IPS DF 19.7 (cell line): ENCODE measurements at regions not wholly inside any gene's neighbourhood (a gene's known extent, or its start where the extent isn't known, plus 50 kb on each side); places are given as distances from the start of the nearest gene placed in this dataset.
"Not testable (repeated sequence)": the region's sequence is repeated elsewhere in the genome, so short reads cannot be mapped to it uniquely, and the experiment has no call there.

Source experiments
- DNase-seq: peaks from one replicate; pipeline ENCODE4 v3.0.0-alpha.2; 2013; ENCODE audit warnings: low read depth, low spot score

- DNase-seq = no peak
Measured at GRCh38 chr20:48051794-48052474, 266.7 kb upstream of the SULF2 start.

GRCh38 chr20:48049641-48050040, 264.4 kb upstream of the SULF2 start:
- DNase-seq = no peak

- no peak for DNase-seq
Measured at GRCh38 chr20:48049171-48049570, 263.9 kb upstream of the SULF2 start.

- DNase-seq = no peak
Measured at GRCh38 chr20:48047447-48047846, 262.2 kb upstream of the SULF2 start.

GRCh38 chr20:48042628-48043027, 257.3 kb upstream of the SULF2 start:
- DNase-seq = no peak

GRCh38 chr20:48041078-48041780, 255.9 kb upstream of the SULF2 start:
- DNase-seq = no peak

- no peak for DNase-seq
Measured at GRCh38 chr20:48040491-48040890, 255.2 kb upstream of the SULF2 start.

GRCh38 chr20:48040051-48040450, 254.8 kb upstream of the SULF2 start:
- no peak for DNase-seq

- DNase-seq = no peak
Measured at GRCh38 chr20:48039514-48039913, 254.2 kb upstream of the SULF2 start.

GRCh38 chr20:48038713-48039112, 253.4 kb upstream of the SULF2 start:
- DNase-seq = no peak

- DNase-seq = not testable (repeated sequence)
Measured at GRCh38 chr20:48037798-48038197, 252.5 kb upstream of the SULF2 start.

GRCh38 chr20:48035961-48036731, 250.9 kb upstream of the SULF2 start:
- DNase-seq = no peak

GRCh38 chr20:48034751-48035150, 249.5 kb upstream of the SULF2 start:
- DNase-seq = no peak

- DNase-seq = not testable (repeated sequence)
Measured at GRCh38 chr20:48033005-48033404, 247.7 kb upstream of the SULF2 start.

GRCh38 chr20:48031122-48031521, 245.8 kb upstream of the SULF2 start:
- no peak for DNase-seq

GRCh38 chr20:48026981-48027592, 241.8 kb upstream of the SULF2 start:
- no peak for DNase-seq

GRCh38 chr20:48025661-48026060, 240.4 kb upstream of the SULF2 start:
- no peak for DNase-seq

GRCh38 chr20:48025051-48025515, 239.8 kb upstream of the SULF2 start:
- peak; percentile 9 for DNase-seq

GRCh38 chr20:48024539-48024938, 239.3 kb upstream of the SULF2 start:
- DNase-seq = no peak

GRCh38 chr20:48020696-48021095, 235.4 kb upstream of the SULF2 start:
- not testable (repeated sequence) for DNase-seq

- DNase-seq = no peak
Measured at GRCh38 chr20:48019940-48020339, 234.7 kb upstream of the SULF2 start.

GRCh38 chr20:48019496-48019895, 234.2 kb upstream of the SULF2 start:
- DNase-seq = no peak
